ENCODE measurements at regions not wholly inside any gene's neighbourhood (a gene's known extent, or its start where the extent isn't known, plus 50 kb on each side); places are given as distances from the start of the nearest gene placed in this dataset.
"Not testable (repeated sequence)": the region's sequence is repeated elsewhere in the genome, so short reads cannot be mapped to it uniquely, and the experiment has no call there.

DNA sequence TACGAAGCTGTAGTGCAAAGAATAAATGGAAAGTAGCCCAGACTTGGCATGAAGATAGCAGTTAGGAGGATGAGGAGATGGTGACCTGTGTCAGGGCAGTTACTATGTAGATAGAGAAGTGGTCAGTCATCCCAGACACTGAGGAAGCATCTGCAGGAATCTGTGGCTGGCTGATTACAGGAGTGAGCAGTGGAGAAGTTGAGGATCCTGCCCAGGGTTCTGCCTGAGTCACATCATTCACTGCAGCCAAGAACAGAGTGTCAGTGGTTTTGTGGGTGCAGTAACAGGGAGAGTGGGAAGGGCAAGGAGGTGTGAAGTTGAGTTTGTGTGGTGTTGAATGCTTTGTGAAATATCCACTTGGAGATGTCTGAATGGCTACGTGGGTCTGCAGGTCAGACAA lies 676.4 kb upstream of the NRP1 start:
- Histone ChIP-seq H3K9me3 (no peaks in the 10 kb centered on the region), H3K4me3 (no peak overlapping the region), H3K36me3 (no peaks in the 10 kb centered on the region), H3K27ac (no peak overlapping the region), H3K27me3 (no peaks in the 10 kb centered on the region), H3K4me1 (no peaks in the 10 kb centered on the region)
- TF ChIP-seq, protein P1, sequence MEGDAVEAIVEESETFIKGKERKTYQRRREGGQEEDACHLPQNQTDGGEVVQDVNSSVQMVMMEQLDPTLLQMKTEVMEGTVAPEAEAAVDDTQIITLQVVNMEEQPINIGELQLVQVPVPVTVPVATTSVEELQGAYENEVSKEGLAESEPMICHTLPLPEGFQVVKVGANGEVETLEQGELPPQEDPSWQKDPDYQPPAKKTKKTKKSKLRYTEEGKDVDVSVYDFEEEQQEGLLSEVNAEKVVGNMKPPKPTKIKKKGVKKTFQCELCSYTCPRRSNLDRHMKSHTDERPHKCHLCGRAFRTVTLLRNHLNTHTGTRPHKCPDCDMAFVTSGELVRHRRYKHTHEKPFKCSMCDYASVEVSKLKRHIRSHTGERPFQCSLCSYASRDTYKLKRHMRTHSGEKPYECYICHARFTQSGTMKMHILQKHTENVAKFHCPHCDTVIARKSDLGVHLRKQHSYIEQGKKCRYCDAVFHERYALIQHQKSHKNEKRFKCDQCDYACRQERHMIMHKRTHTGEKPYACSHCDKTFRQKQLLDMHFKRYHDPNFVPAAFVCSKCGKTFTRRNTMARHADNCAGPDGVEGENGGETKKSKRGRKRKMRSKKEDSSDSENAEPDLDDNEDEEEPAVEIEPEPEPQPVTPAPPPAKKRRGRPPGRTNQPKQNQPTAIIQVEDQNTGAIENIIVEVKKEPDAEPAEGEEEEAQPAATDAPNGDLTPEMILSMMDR (IDR thresholded peaks at IDR 0.05) = no peak
- no peak for DNase-seq (ENCODE audit: low spot score)

DNA sequence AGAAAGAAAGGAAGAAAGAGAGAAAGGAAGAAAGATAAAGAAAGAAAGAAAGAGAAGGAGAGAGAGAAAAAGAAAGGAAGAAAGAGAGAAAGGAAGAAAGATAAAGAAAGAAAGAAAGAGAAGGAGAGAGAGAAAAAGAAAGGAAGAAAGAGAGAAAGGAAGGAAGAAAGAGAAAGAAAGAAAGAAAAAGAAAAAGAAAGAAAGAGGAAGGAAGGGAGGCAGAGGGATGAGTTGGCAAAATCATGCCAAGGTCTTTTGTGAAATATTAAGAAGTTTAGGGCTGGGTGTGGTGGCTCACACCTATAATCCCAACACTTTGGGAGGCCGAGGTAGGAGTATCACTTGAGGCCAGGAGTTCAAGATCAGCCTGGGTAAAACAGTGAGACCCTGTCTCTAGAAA lies 675.8 kb upstream of the NRP1 start:
- not testable (repeated sequence) for H3K9me3 ChIP-seq; H3K27ac ChIP-seq; H3K4me3 ChIP-seq; DNase-seq (ENCODE audit: low spot score); H3K27me3 ChIP-seq; H3K36me3 ChIP-seq; H3K4me1 ChIP-seq

DNA sequence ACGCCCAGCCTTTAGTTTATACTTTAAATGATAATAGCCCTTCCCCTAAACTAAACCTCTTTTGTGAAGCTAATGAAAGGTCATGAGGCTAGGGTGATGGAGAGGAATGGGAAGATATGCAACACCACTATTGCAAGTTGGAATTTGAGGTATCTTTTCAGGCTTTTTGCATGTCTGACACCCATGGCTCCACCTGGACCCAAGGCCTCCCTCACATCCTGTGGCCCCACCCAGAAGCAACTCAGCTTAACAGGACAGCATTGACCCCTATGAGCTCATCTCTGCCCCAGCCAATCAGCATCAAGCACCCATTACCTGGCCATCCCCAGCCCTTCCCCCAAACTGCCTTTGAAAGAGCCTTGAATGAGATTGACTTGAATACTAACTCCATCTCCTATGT lies 674.2 kb upstream of the NRP1 start:
- Histone ChIP-seq H3K9me3 (no peaks in the 10 kb centered on the region), H3K27ac (no peak overlapping the region), H3K36me3 (no peaks in the 10 kb centered on the region), H3K4me3 (no peak overlapping the region), H3K4me1 (no peaks in the 10 kb centered on the region), H3K27me3 (no peaks in the 10 kb centered on the region)
- TF ChIP-seq, protein P1 (IDR thresholded peaks at IDR 0.05) = no peak
- no peak for DNase-seq (ENCODE audit: low spot score)

DNA sequence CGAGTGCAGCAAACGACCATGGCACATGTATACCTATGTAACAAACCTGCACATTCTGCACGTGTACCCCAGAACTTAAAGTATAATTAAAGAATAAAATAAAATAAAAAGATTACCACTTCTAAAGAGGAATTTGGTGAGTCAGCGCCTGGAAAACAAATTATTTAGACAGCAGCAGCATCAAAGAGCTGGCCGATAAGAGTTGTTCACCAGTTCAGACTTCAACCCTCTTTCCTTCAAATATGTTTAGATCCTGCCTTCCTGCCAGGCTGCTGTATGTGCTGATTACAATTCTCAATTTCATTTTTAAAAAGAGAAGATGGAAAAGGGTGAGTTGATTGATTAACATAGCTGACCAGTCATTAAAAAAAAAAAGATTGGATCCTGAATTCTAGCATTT lies 672.0 kb upstream of the NRP1 start:
- no peaks in the 10 kb centered on the region for H3K4me1 ChIP-seq
- no peaks in the 10 kb centered on the region for H3K36me3 ChIP-seq
- H3K9me3 ChIP-seq = no peaks in the 10 kb centered on the region
- no peak overlapping the region for H3K4me3 ChIP-seq
- no peaks in the 10 kb centered on the region for H3K27me3 ChIP-seq
- DNase-seq (ENCODE audit: low spot score) = no peak
- no peak overlapping the region for H3K27ac ChIP-seq
- TF ChIP-seq, protein P1 (IDR thresholded peaks at IDR 0.05) = no peak

DNA sequence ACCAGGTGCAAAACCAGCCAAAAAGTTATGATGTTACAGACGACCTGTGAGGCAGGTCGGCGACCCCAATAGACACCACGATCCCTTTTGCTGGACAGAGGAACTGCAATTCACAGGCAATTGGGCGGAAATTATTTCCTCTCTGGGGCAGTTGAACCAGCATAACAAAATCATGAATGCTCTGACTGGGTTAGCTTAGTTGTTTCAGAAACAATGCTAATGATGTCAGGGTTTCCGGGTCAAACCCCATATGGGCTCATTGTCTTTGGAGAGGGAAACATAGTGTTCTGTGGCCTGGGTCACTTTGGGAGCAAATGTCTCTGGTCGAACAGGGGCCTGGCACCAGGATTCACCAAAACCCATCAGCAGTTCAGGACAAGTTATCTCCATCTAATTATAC lies 669.1 kb upstream of the NRP1 start:
- Histone ChIP-seq H3K27me3 (no peaks in the 10 kb centered on the region), H3K36me3 (no peaks in the 10 kb centered on the region), H3K27ac (no peak overlapping the region), H3K4me3 (no peak overlapping the region), H3K4me1 (no peaks in the 10 kb centered on the region), H3K9me3 (peaks cover 0 to 5% of the 10 kb centered on the region in 2 donors)
- TF ChIP-seq, protein P1 (IDR thresholded peaks at IDR 0.05) = no peak
- no peak for DNase-seq (ENCODE audit: low spot score)

DNA sequence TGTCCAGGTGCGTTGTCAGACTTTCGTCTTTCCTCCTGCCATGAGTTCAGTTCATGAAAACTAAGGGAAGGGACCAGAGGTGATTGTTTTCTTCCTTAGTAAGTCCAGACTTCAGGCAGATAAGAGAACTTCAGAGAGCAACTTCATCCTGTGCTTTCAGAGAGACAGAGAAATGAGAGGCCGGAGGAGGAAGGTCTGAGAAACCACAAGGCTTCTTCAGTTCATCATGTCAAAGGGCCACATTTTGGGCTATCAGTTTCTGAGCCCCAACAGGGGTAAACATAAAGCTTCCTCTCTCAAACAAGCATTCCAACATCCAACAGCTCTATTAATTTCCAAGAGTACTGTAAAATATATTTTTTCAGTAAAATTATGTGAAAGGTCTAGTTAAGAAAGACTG lies 668.4 kb upstream of the NRP1 start:
- Histone ChIP-seq H3K4me3 (no peak overlapping the region), H3K4me1 (no peaks in the 10 kb centered on the region), H3K9me3 (peaks cover 0 to 5% of the 10 kb centered on the region in 2 donors), H3K27ac (no peak overlapping the region), H3K27me3 (no peaks in the 10 kb centered on the region), H3K36me3 (no peaks in the 10 kb centered on the region)
- DNase-seq (ENCODE audit: low spot score) = no peak
- TF ChIP-seq, protein P1 (IDR thresholded peaks at IDR 0.05) = no peak

Data from right atrium auricular region (tissue), 2 donors.